Endothelial cell of umbilical vein (primary cell): ENCODE measurements at regions not wholly inside any gene's neighbourhood (a gene's known extent, or its start where the extent isn't known, plus 50 kb on each side); places are given as distances from the start of the nearest gene placed in this dataset.

Experiments used
- BruUV-seq: library from RNA; stranded (reverse); fragments of 400-500 nt; replicated peaks from 2 replicates; lab custom pipeline; 2021; lab: Mats Ljungman, UMichigan
- CTCF ChIA-PET: fragments of 300-600, 350-600 bp; sonication (Branson Sonifier 250); formaldehyde crosslinking; loops from one replicate; lab custom pipeline; 2021; ENCODE audit warnings: antibody characterized with exemption, inconsistent platforms; lab: Charles Lee
- POLR2A ChIA-PET: fragments of 300-600, 350-600 bp; sonication (Branson Sonifier 250); formaldehyde crosslinking; loops from one replicate; lab custom pipeline; 2021; ENCODE audit warnings: antibody characterized with exemption, inconsistent platforms; lab: Charles Lee
- DNase-seq: peaks from one replicate; pipeline ENCODE4 v3.0.0-alpha.2; 2011; ENCODE audit warnings: low read depth, low spot score
- FAIRE-seq: peaks from 2 replicates; lab custom pipeline; 2011; peaks lifted over from hg19 to GRCh38; lab: Jason Lieb, UNC
- H2AFZ ChIP-seq: 2 replicates; pipeline ENCODE4 v1.6.0; 2012; ENCODE audit warnings: low read depth, low read length, control low read depth, inconsistent platforms
- H3K27ac ChIP-seq: 2 replicates; pipeline ENCODE4 v1.5.1; 2011; ENCODE audit warnings: low read depth, mild to moderate bottlenecking, control low read depth, low read length, moderate library complexity; ENCODE audit not compliant: insufficient read depth
- H3K27me3 ChIP-seq, 2 experiments: 2 replicates each; pipeline versions ENCODE4 v1.6.0 to v1.6.1; 2011; ENCODE audit warnings: low read length in 2 of 2, mixed read lengths in 1 of 2; ENCODE audit not compliant: control insufficient read depth in 2 of 2, insufficient read depth in 2 of 2
- H3K36me3 ChIP-seq, 2 experiments: 2 replicates in 1 of 2; 3 replicates in 1 of 2; pipeline ENCODE4 v1.5.1; 2011; ENCODE audit warnings: low read length in 2 of 2, mild to moderate bottlenecking in 1 of 2, moderate library complexity in 1 of 2; ENCODE audit not compliant: control insufficient read depth in 2 of 2, insufficient read depth in 2 of 2; ENCODE audit errors: extremely low read depth in 1 of 2
- H3K4me1 ChIP-seq: 3 replicates; pipeline ENCODE4 v1.5.1; 2011; ENCODE audit warnings: mild to moderate bottlenecking, low read length; ENCODE audit not compliant: control insufficient read depth, insufficient read depth; ENCODE audit errors: extremely low read depth
- H3K4me2 ChIP-seq: 2 replicates; pipeline ENCODE4 v1.6.1; 2011; ENCODE audit warnings: low read length, control low read depth, mixed read lengths; ENCODE audit not compliant: insufficient read depth
- H3K4me3 ChIP-seq, 3 experiments: fragments of 200-600 bp in 1 of 3; sonication (generic), shearing (Covaris generic) in 1 of 3; replicated peaks in 1 of 3; 2 replicates each; pipeline ENCODE4 v1.5.1; 2011 to 2016; ENCODE audit warnings: control low read depth in 3 of 3, low read length in 3 of 3, mild to moderate bottlenecking in 2 of 3, inconsistent platforms in 1 of 3, low read depth in 1 of 3, moderate library complexity in 1 of 3; ENCODE audit not compliant: insufficient read depth in 1 of 3
- H3K79me2 ChIP-seq: 2 replicates; pipeline ENCODE4 v1.6.0; 2012; ENCODE audit warnings: low read length, inconsistent platforms; ENCODE audit not compliant: control insufficient read depth, insufficient read depth
- H3K9ac ChIP-seq: replicated peaks from 2 replicates; pipeline ENCODE3; 2011; ENCODE audit warnings: low read length, control low read depth; ENCODE audit not compliant: insufficient read depth; ENCODE audit errors: extremely low read depth
- H3K9me1 ChIP-seq: replicated peaks from 3 replicates; pipeline ENCODE4 v1.6.0; 2011; ENCODE audit warnings: mild to moderate bottlenecking, low read length; ENCODE audit not compliant: control insufficient read depth, insufficient read depth; ENCODE audit errors: extremely low read depth
- H3K9me3 ChIP-seq: replicated peaks from 2 replicates; pipeline ENCODE4 v1.5.1; 2012; ENCODE audit warnings: low read length, inconsistent platforms; ENCODE audit not compliant: control insufficient read depth, insufficient read depth
- H4K20me1 ChIP-seq: replicated peaks from 2 replicates; pipeline ENCODE3; 2011; ENCODE audit warnings: mild to moderate bottlenecking, low read length; ENCODE audit not compliant: control insufficient read depth, insufficient read depth; ENCODE audit errors: extremely low read depth
- EZH2 ChIP-seq: IDR thresholded peaks from 2 replicates; pipeline ENCODE4 v1.6.1; 2012; ENCODE audit warnings: borderline replicate concordance, low read depth, mild to moderate bottlenecking, moderate library complexity, low read length, inconsistent platforms; ENCODE audit not compliant: severe bottlenecking
- FOS ChIP-seq: IDR thresholded peaks from 2 replicates; pipeline ENCODE4 v1.6.1; 2011; ENCODE audit warnings: mild to moderate bottlenecking, low read length, moderate library complexity, borderline replicate concordance; ENCODE audit not compliant: insufficient read depth
- GATA2 ChIP-seq: IDR thresholded peaks from 2 replicates; pipeline ENCODE4 v1.7.0; 2011; ENCODE audit warnings: low read depth, mild to moderate bottlenecking, moderate library complexity, mixed read lengths, low read length; ENCODE audit not compliant: insufficient read length, insufficient read depth
- JUN ChIP-seq: IDR thresholded peaks from 2 replicates; pipeline ENCODE4 v1.6.1; 2011; ENCODE audit warnings: borderline replicate concordance, low read depth; ENCODE audit not compliant: insufficient read length, insufficient read depth
- MYC ChIP-seq: IDR thresholded peaks from one replicate; pipeline ENCODE4 v1.6.1; 2011; ENCODE audit warnings: mild to moderate bottlenecking, low read depth, low read length
- POLR2A ChIP-seq: IDR thresholded peaks from 2 replicates; pipeline ENCODE4 v1.6.1; 2012; ENCODE audit warnings: low read depth, mild to moderate bottlenecking, control low read depth, low read length
- POLR2AphosphoS5 ChIP-seq: IDR thresholded peaks from 2 replicates; pipeline ENCODE4 v1.6.1; 2012; ENCODE audit warnings: low read depth, mild to moderate bottlenecking, control low read depth, low read length, moderate library complexity; ENCODE audit not compliant: insufficient read depth
- dilution Hi-C: fragments of 300-500 bp; cut with MboI; formaldehyde crosslinking; loops from one replicate; pipeline ENCODE4 v1.15.0; 2019; ENCODE audit warnings: low sequenced_read_pairs; ENCODE audit not compliant: extremely low pct_ligation_motif_present
- intact Hi-C: fragments of 100-400 bp; cut with micrococcal nuclease; formaldehyde crosslinking; loops from one replicate; pipeline ENCODE4 v1.10.0; 2022
- TF ChIP-seq, protein P1 (sequence below), 2 donors: IDR thresholded peaks; 1 replicate in 1 of 2; 2 replicates in 1 of 2; pipeline ENCODE4 v1.5.1; 2011; ENCODE audit warnings: low read length in 2 of 2, mild to moderate bottlenecking in 2 of 2, moderate library complexity in 2 of 2, control low read depth in 1 of 2, inconsistent platforms in 1 of 2, low read depth in 1 of 2; ENCODE audit not compliant: insufficient read depth in 1 of 2; ENCODE audit errors: extremely low read depth in 1 of 2
- TF ChIP-seq, protein P2 (sequence below): IDR thresholded peaks from 2 replicates; pipeline ENCODE4 v1.6.1; 2011; ENCODE audit not compliant: insufficient read depth, insufficient read length

DNA sequence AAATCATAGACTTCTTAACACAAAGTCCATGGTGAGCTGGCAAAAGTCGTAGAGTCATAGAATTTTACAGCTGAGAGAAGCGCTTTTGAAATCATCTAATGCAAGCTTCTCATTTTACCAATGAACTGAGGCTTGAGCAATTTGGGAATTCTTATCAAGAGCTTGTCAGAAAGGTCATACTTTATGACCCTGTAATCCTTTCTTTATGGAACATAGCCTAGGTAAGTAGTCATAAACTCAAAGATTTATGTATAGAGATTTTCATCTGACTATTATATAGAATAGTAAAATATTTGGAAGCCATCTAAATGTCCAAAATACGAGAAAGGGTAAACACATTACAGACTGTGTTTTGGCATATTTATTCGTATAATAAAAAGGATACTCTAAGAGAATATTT lies 563.5 kb downstream of the PCDH7 start:
- Histone ChIP-seq H3K27me3 (no peaks in the 10 kb centered on the region), H3K4me3 (no peak overlapping the region), H3K36me3 (no peaks in the 10 kb centered on the region), H2AFZ (no peak overlapping the region), H3K4me1 (no peaks in the 10 kb centered on the region), H3K4me2 (no peak overlapping the region), H3K27ac (no peak overlapping the region), H3K9me3 (no peaks in the 10 kb centered on the region), H3K9me1 (no peaks in the 10 kb centered on the region), H3K79me2 (no peaks in the 10 kb centered on the region), H4K20me1 (no peaks in the 10 kb centered on the region), H3K9ac (no peak overlapping the region)
- CTCF ChIA-PET = interaction anchor here (0.8 to 1.3 kb wide), 2 partner anchors 10 to 19 kb away, joined by 3 to 4 read pairs; no protein-coding TSS in a partner anchor
- dilution Hi-C loops = no loop called here
- intact Hi-C loops = no loop called here
- FAIRE-seq (no peak), DNase-seq (no peak)
- BruUV-seq = no TSS peak
- no peak for TF ChIP-seq EZH2
- no peak for TF ChIP-seq GATA2
- POLR2A ChIA-PET = no interaction called here

DNA sequence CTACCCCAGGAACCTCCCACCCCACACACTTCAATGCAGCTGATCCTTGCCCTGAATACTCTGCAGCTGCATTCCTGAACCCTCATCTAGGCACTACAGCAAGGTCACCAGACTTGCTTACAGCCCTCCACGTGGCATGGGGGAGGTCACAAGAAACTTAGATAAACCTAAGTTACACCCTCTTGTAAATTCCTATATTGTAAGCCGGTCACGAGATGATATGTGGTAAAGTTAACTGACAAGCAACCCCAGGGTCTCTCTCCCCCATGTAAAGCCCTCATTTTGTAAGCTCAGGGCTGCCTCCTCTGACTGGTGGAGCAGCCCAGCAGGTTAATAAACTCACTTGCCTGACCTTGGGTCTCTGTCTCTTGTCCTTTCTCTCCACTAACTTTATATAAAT lies 570.7 kb downstream of the PCDH7 start:
- ChIA-PET CTCF (no interaction called here), POLR2A (no interaction called here)
- FAIRE-seq (no peak), DNase-seq (no peak)
- Histone ChIP-seq H3K27ac (no peak overlapping the region), H4K20me1 (no peaks in the 10 kb centered on the region), H3K27me3 (no peaks in the 10 kb centered on the region), H3K36me3 (no peaks in the 10 kb centered on the region), H2AFZ (no peak overlapping the region), H3K4me3 (no peak overlapping the region), H3K79me2 (no peaks in the 10 kb centered on the region), H3K9me3 (no peaks in the 10 kb centered on the region), H3K4me2 (no peak overlapping the region), H3K4me1 (no peaks in the 10 kb centered on the region), H3K9ac (no peak overlapping the region), H3K9me1 (no peaks in the 10 kb centered on the region)
- no TSS peak for BruUV-seq
- intact Hi-C loops = no loop called here
- dilution Hi-C loops = no loop called here
- TF ChIP-seq, protein P1, sequence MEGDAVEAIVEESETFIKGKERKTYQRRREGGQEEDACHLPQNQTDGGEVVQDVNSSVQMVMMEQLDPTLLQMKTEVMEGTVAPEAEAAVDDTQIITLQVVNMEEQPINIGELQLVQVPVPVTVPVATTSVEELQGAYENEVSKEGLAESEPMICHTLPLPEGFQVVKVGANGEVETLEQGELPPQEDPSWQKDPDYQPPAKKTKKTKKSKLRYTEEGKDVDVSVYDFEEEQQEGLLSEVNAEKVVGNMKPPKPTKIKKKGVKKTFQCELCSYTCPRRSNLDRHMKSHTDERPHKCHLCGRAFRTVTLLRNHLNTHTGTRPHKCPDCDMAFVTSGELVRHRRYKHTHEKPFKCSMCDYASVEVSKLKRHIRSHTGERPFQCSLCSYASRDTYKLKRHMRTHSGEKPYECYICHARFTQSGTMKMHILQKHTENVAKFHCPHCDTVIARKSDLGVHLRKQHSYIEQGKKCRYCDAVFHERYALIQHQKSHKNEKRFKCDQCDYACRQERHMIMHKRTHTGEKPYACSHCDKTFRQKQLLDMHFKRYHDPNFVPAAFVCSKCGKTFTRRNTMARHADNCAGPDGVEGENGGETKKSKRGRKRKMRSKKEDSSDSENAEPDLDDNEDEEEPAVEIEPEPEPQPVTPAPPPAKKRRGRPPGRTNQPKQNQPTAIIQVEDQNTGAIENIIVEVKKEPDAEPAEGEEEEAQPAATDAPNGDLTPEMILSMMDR (IDR thresholded peaks at IDR 0.05; ENCODE audit: extremely low read depth in 1 of 2, insufficient read depth in 1 of 2, low read depth in 1 of 2, low read length in 2 of 2) = no peak
- TF ChIP-seq MYC (no peak), GATA2 (no peak), POLR2A (no peak), FOS (no peak), JUN (no peak), POLR2AphosphoS5 (no peak), EZH2 (no peak)
- TF ChIP-seq, protein P2, sequence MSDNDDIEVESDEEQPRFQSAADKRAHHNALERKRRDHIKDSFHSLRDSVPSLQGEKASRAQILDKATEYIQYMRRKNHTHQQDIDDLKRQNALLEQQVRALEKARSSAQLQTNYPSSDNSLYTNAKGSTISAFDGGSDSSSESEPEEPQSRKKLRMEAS = no peak
